GM12891 (cell line): ENCODE measurements at regions not wholly inside any gene's neighbourhood (a gene's known extent, or its start where the extent isn't known, plus 50 kb on each side); places are given as distances from the start of the nearest gene placed in this dataset.

Experiments
- POLR2A ChIP-seq: IDR thresholded peaks from 2 replicates; pipeline ENCODE4 v1.6.1; 2011; ENCODE audit warnings: low read depth, low read length, control low read depth
- POLR2AphosphoS5 ChIP-seq: IDR thresholded peaks from 2 replicates; pipeline ENCODE4 v1.6.1; 2011; ENCODE audit warnings: low read depth, low read length, control low read depth
- SPI1 ChIP-seq: IDR thresholded peaks from 2 replicates; pipeline ENCODE4 v1.6.1; 2011; ENCODE audit warnings: low read depth, low read length, control low read depth
- TAF1 ChIP-seq: IDR thresholded peaks from 2 replicates; pipeline ENCODE4 v1.6.1; 2011; ENCODE audit warnings: low read depth, low read length, control low read depth

DNA sequence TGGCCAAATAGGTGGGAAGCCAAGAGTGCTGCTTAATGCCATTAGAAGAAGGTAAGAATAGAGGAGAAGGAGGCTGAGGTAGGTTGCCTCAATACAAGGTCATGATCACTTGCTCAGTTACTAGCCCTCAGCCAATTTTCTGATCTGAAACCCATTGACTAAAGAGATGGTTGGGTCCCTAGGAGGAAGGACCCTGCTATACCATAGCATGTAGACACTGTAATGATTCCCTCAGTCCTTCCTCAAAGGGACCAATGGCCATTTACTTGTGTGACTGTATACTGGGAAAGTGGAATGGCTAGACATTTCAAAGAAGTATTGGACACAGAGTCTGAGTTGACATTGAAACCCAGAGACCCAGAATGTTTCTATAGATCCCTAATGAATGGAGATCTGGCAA lies 108.5 kb upstream of the MAP1B start:
- TF ChIP-seq POLR2AphosphoS5 = no peak
- TF ChIP-seq POLR2A = no peak
- TF ChIP-seq SPI1 = no peak
- no peak for TF ChIP-seq TAF1
